HCT116 (cell line): ENCODE measurements at regions not wholly inside any gene's neighbourhood (a gene's known extent, or its start where the extent isn't known, plus 50 kb on each side); places are given as distances from the start of the nearest gene placed in this dataset.

Experiments
- ATAC-seq: fragments of 200-7000 bp; cut with Tn5 transposase; 2 replicates; pipeline ENCODE4 v1.9.1; 2020; ENCODE audit warnings: mild to moderate bottlenecking, moderate library complexity
- BruUV-seq: library from RNA; stranded (reverse); fragments of 400-500 nt; replicated peaks from 2 replicates; lab custom pipeline; 2021; lab: Mats Ljungman, UMichigan
- CTCF ChIA-PET: fragments of 300-600 bp; sonication (Branson Sonifier 250); formaldehyde crosslinking; loops from one replicate; lab custom pipeline; 2021; ENCODE audit warnings: antibody characterized with exemption; lab: Charles Lee
- POLR2A ChIA-PET: fragments of 300-600, 350-600 bp; sonication (Branson Sonifier 250); formaldehyde crosslinking; loops from one replicate; lab custom pipeline; 2021; ENCODE audit warnings: antibody characterized with exemption; lab: Charles Lee
- RAD21 ChIA-PET, 2 experiments: fragments of 300-600 bp; sonication (Branson Sonifier 250); formaldehyde crosslinking; loops; one replicate each; lab custom pipeline; 2023; ENCODE audit warnings: low total read pairs in 2 of 2; ENCODE audit not compliant: uncharacterized antibody in 2 of 2, unreplicated experiment in 2 of 2, low non-redundant PET in 1 of 2; lab: Charles Lee
- DNase-seq: peaks from one replicate; pipeline ENCODE4 v3.0.0-alpha.2; 2010; ENCODE audit warnings: low read depth, low spot score
- H2AFZ ChIP-seq: fragments of 200-600 bp; shearing (Covaris generic), sonication (generic); 2 replicates; pipeline ENCODE4 v1.6.1; 2017; ENCODE audit warnings: low read depth, mixed run types, mixed read lengths, antibody characterized with exemption, low read length; ENCODE audit not compliant: poor library complexity, severe bottlenecking
- H3K27ac ChIP-seq: 2 replicates; pipeline ENCODE4 v1.5.1; 2012; ENCODE audit warnings: low read depth, low read length
- H3K27me3 ChIP-seq: fragments of 200-600 bp; sonication (generic); 2 replicates; pipeline ENCODE4 v1.6.1; 2016; ENCODE audit warnings: mixed run types, low read length, mixed read lengths; ENCODE audit not compliant: insufficient read depth
- H3K36me3 ChIP-seq, 2 experiments: fragments of 200-500 bp in 1 of 2; fragments of 200-600 bp in 1 of 2; sonication (Bioruptor generic) in 1 of 2; sonication (generic) in 1 of 2; 2 replicates each; pipeline versions ENCODE4 v1.5.1 to v1.6.1; 2014 to 2016; ENCODE audit warnings: low read length in 2 of 2, inconsistent platforms in 1 of 2, mixed read lengths in 1 of 2, mixed run types in 1 of 2; ENCODE audit not compliant: insufficient read depth in 2 of 2, control insufficient read depth in 1 of 2
- H3K4me1 ChIP-seq, 2 experiments: fragments of 200-600 bp in 1 of 2; sonication (generic) in 1 of 2; 2 replicates each; pipeline versions ENCODE4 v1.5.1 to v1.6.1; 2012 to 2017; ENCODE audit warnings: low read length in 2 of 2, inconsistent platforms in 1 of 2, mild to moderate bottlenecking in 1 of 2, mixed read lengths in 1 of 2, mixed run types in 1 of 2, moderate library complexity in 1 of 2; ENCODE audit not compliant: insufficient read depth in 2 of 2, control insufficient read depth in 1 of 2
- H3K4me2 ChIP-seq: fragments of 200-600 bp; sonication (generic); 2 replicates; pipeline ENCODE4 v1.6.1; 2017; ENCODE audit warnings: mixed run types, low read length, mixed read lengths
- H3K4me3 ChIP-seq, 2 experiments: fragments of 200-600 bp in 1 of 2; sonication (generic) in 1 of 2; replicated peaks in 1 of 2; 2 replicates each; pipeline ENCODE4 v1.5.1; 2011 to 2016; ENCODE audit warnings: low read length in 2 of 2, control low read depth in 1 of 2, low read depth in 1 of 2, mild to moderate bottlenecking in 1 of 2, mixed read lengths in 1 of 2, mixed run types in 1 of 2
- H3K79me2 ChIP-seq: fragments of 200-600 bp; sonication (generic); 2 replicates; pipeline ENCODE4 v1.6.1; 2017; ENCODE audit warnings: mild to moderate bottlenecking, mixed run types, low read length, moderate library complexity, mixed read lengths; ENCODE audit not compliant: insufficient read depth
- H3K9ac ChIP-seq: fragments of 200-600 bp; sonication (generic); 2 replicates; pipeline ENCODE4 v1.6.1; 2016; ENCODE audit warnings: low read length, mixed read lengths
- H3K9me2 ChIP-seq: fragments of 200-600 bp; sonication (generic), shearing (Covaris generic); 2 replicates; pipeline ENCODE4 v1.6.1; 2017; ENCODE audit warnings: mixed run types, mild to moderate bottlenecking, moderate library complexity; ENCODE audit not compliant: insufficient read depth
- H3K9me3 ChIP-seq, 2 experiments: fragments of 200-500 bp in 1 of 2; fragments of 200-600 bp in 1 of 2; sonication (Bioruptor generic) in 1 of 2; sonication (generic) in 1 of 2; 2 replicates each; pipeline ENCODE4 v1.6.1; 2014 to 2017; ENCODE audit warnings: low read length in 2 of 2, mixed read lengths in 2 of 2, inconsistent platforms in 1 of 2, low read depth in 1 of 2, mild to moderate bottlenecking in 1 of 2, mixed run types in 1 of 2, moderate library complexity in 1 of 2; ENCODE audit not compliant: control insufficient read depth in 1 of 2, insufficient read depth in 1 of 2
- H4K20me1 ChIP-seq: fragments of 200-600 bp; sonication (generic), shearing (Covaris generic); 2 replicates; pipeline ENCODE4 v1.6.1; 2017; ENCODE audit warnings: mixed run types, mild to moderate bottlenecking, moderate library complexity; ENCODE audit not compliant: insufficient read depth
- CBX3 ChIP-seq: IDR thresholded peaks from 2 replicates; pipeline ENCODE4 v1.6.1; 2012; ENCODE audit warnings: low read depth
- CEBPB ChIP-seq: IDR thresholded peaks from 2 replicates; pipeline ENCODE4 v1.6.1; 2012; ENCODE audit warnings: low read depth
- EGR1 ChIP-seq: IDR thresholded peaks from 2 replicates; pipeline ENCODE4 v1.6.1; 2012; ENCODE audit warnings: low read depth
- EZH2phosphoT487 ChIP-seq: fragments of 200-600 bp; IDR thresholded peaks from 2 replicates; pipeline ENCODE4 v1.6.1; 2018; ENCODE audit warnings: antibody characterized with exemption, borderline replicate concordance
- FOSL1 ChIP-seq: IDR thresholded peaks from 2 replicates; pipeline ENCODE4 v1.6.1; 2012; ENCODE audit warnings: low read depth
- JUND ChIP-seq: IDR thresholded peaks from 2 replicates; pipeline ENCODE4 v1.6.1; 2012
- RAD21 ChIP-seq: IDR thresholded peaks from 2 replicates; pipeline ENCODE4 v1.6.1; 2012; ENCODE audit warnings: low read depth, mild to moderate bottlenecking
- SIN3A ChIP-seq: IDR thresholded peaks from 2 replicates; pipeline ENCODE4 v1.6.1; 2012; ENCODE audit warnings: low read depth
- SP1 ChIP-seq: IDR thresholded peaks from 2 replicates; pipeline ENCODE4 v1.6.1; 2012; ENCODE audit warnings: low read depth
- SRF ChIP-seq: IDR thresholded peaks from 2 replicates; pipeline ENCODE4 v1.6.1; 2012; ENCODE audit warnings: low read depth
- TCF7L2 ChIP-seq: IDR thresholded peaks from 2 replicates; pipeline ENCODE4 v1.7.0; 2011; ENCODE audit warnings: borderline replicate concordance, inconsistent platforms; ENCODE audit not compliant: insufficient read depth, insufficient read length; ENCODE audit errors: extremely low read depth
- YY1 ChIP-seq: IDR thresholded peaks from 2 replicates; pipeline ENCODE4 v1.6.1; 2011; ENCODE audit warnings: low read length, low read depth, moderate library complexity, mild to moderate bottlenecking; ENCODE audit not compliant: insufficient replicate concordance; ENCODE audit errors: extremely low read depth
- ZFX ChIP-seq: fragments of 450-650 bp; IDR thresholded peaks from 2 replicates; pipeline ENCODE4 v1.6.1; 2017
- ZNF274 ChIP-seq: fragments of 200-500 bp; sonication (Bioruptor generic); IDR thresholded peaks from 2 replicates; pipeline ENCODE4 v1.6.1; 2014; ENCODE audit warnings: mild to moderate bottlenecking, low read depth, low read length, inconsistent platforms
- intact Hi-C: fragments of 100-400 bp; cut with micrococcal nuclease; formaldehyde crosslinking; loops from 2 replicates; pipeline ENCODE4 v1.10.0; 2022
- TF ChIP-seq, protein P1 (sequence below): IDR thresholded peaks from 2 replicates; pipeline ENCODE4 v1.6.1; 2012; ENCODE audit warnings: low read depth
- TF ChIP-seq, protein P2 (sequence below): IDR thresholded peaks from 2 replicates; pipeline ENCODE4 v1.6.1; 2012

DNA sequence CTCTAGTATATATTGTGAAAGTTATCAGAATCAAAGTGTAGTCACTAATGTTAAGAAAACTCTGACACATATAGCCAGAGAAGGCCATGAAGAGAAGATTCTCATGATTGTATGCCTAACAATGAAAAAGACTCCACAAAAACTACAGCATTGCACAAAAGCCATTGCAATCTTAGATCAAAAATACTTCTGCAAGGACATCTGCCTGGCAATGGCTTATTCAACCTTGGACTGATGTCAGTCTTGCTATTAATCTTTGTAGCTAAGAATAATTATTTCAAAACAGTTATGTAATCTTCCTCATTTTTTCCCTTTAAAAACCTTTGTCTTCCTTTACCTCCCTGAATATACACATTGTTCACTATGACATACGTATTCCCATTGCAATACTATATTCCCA, 55.3 kb upstream of the SLC36A4 start:
- ChIA-PET POLR2A (no interaction called here), CTCF (no interaction called here), RAD21 (no interaction called here)
- intact Hi-C loops: no loop called here
- Histone ChIP-seq H3K79me2 (no peaks in the 10 kb centered on the region), H3K9me2 (no peaks in the 10 kb centered on the region), H3K27me3 (no peaks in the 10 kb centered on the region), H3K9me3 (no peaks in the 10 kb centered on the region), H3K9ac (no peak overlapping the region), H3K27ac (no peak overlapping the region), H3K4me3 (no peak overlapping the region), H3K4me2 (no peak overlapping the region), H4K20me1 (no peaks in the 10 kb centered on the region), H3K36me3 (no peaks in the 10 kb centered on the region), H3K4me1 (no peaks in the 10 kb centered on the region), H2AFZ (no peak overlapping the region)
- DNase-seq (no peak), ATAC-seq (no peak)
- TF ChIP-seq RAD21 (no peak), SIN3A (no peak), ZFX (no peak), EZH2phosphoT487 (no peak), CBX3 (no peak), SP1 (no peak), JUND (no peak), CEBPB (no peak), EGR1 (no peak), FOSL1 (no peak), SRF (no peak), ZNF274 (no peak), TCF7L2 (no peak), YY1 (no peak)
- TF ChIP-seq, protein P1, sequence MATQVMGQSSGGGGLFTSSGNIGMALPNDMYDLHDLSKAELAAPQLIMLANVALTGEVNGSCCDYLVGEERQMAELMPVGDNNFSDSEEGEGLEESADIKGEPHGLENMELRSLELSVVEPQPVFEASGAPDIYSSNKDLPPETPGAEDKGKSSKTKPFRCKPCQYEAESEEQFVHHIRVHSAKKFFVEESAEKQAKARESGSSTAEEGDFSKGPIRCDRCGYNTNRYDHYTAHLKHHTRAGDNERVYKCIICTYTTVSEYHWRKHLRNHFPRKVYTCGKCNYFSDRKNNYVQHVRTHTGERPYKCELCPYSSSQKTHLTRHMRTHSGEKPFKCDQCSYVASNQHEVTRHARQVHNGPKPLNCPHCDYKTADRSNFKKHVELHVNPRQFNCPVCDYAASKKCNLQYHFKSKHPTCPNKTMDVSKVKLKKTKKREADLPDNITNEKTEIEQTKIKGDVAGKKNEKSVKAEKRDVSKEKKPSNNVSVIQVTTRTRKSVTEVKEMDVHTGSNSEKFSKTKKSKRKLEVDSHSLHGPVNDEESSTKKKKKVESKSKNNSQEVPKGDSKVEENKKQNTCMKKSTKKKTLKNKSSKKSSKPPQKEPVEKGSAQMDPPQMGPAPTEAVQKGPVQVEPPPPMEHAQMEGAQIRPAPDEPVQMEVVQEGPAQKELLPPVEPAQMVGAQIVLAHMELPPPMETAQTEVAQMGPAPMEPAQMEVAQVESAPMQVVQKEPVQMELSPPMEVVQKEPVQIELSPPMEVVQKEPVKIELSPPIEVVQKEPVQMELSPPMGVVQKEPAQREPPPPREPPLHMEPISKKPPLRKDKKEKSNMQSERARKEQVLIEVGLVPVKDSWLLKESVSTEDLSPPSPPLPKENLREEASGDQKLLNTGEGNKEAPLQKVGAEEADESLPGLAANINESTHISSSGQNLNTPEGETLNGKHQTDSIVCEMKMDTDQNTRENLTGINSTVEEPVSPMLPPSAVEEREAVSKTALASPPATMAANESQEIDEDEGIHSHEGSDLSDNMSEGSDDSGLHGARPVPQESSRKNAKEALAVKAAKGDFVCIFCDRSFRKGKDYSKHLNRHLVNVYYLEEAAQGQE: no peak
- TF ChIP-seq, protein P2, sequence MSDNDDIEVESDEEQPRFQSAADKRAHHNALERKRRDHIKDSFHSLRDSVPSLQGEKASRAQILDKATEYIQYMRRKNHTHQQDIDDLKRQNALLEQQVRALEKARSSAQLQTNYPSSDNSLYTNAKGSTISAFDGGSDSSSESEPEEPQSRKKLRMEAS: no peak
- BruUV-seq: no TSS peak
